GM23248 (cell line): ENCODE measurements at regions not wholly inside any gene's neighbourhood (a gene's known extent, or its start where the extent isn't known, plus 50 kb on each side); places are given as distances from the start of the nearest gene placed in this dataset.

Experiments
- EZH2 ChIP-seq: fragments of 200-600 bp; sonication (generic); IDR thresholded peaks from 2 replicates; pipeline ENCODE4 v1.6.1; 2018; ENCODE audit warnings: antibody characterized with exemption, mild to moderate bottlenecking; ENCODE audit not compliant: insufficient read depth, poor library complexity, severe bottlenecking
- EZH2phosphoT487 ChIP-seq: fragments of 200-600 bp; sonication (generic); IDR thresholded peaks from 2 replicates; pipeline ENCODE4 v1.6.1; 2018; ENCODE audit warnings: antibody characterized with exemption, moderate library complexity, mild to moderate bottlenecking, low read depth; ENCODE audit not compliant: insufficient read depth

DNA sequence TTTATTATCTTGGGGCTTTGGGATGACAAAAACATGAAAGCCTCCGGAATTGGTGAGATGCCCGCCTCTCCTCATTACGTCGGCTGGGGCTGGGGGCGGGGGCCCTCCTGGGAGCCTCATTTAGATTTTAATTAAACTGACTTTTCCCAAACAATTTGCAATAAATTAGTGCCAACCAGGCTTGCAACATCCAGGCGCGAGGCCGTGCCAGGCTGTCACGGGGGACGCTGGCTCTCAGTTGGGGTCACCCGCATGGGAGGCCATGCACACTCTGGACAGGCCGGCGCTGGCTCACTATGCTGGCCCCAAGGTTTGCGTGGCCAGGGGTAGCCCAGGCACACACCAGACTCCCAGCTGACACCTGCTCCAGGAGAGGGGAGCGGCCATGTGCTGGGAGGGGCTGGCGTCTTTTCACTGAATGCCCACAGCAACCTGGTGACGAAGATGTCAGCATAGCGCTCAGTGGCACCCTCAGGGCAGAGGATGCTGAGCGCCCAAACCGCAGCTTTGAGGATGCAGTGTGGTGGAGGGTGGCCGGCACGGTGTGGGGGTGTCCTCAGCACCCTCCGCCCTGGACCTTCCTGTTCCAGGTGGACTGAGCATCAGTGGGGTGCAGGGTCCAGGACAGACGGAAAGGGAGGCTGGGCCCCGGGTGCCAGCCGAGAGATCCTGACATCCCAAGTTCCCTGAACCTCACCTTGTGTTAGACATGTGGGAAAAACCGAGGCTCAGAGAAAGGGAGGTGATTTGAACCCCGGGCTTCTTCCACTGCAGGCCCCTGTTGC is 190.8 kb upstream of the C14orf180 start:
- TF ChIP-seq EZH2 (no peak), EZH2phosphoT487 (no peak)
